Astrocyte of the spinal cord (primary cell): ENCODE measurements at regions not wholly inside any gene's neighbourhood (a gene's known extent, or its start where the extent isn't known, plus 50 kb on each side); places are given as distances from the start of the nearest gene placed in this dataset.

ENCODE experiments used
- DNase-seq: peaks from one replicate; pipeline ENCODE4 v3.0.0; 2011; ENCODE audit warnings: low read depth, low spot score
- H3K4me3 ChIP-seq: 2 replicates; pipeline ENCODE4 v1.5.1; 2011; ENCODE audit warnings: low read depth, mild to moderate bottlenecking, low read length, moderate library complexity
- CTCF ChIP-seq: IDR thresholded peaks from 2 replicates; pipeline ENCODE4 v1.5.1; 2012; ENCODE audit warnings: low read depth, mild to moderate bottlenecking, low read length, inconsistent platforms
- in situ Hi-C: cut with HindIII; loops from 2 replicates; pipeline ENCODE4 v1.10.0; 2017; ENCODE audit warnings: low sequenced_read_pairs

- in situ Hi-C loops, result no loop called here
- TF ChIP-seq CTCF, result no peak
- H3K4me3 ChIP-seq, result no peak overlapping the region
- DNase-seq, result no peak
Observed at GRCh38 chr2:146259816-146260215, 1585.0 kb upstream of the ACVR2A start.

- in situ Hi-C loops, result no loop called here
- no peak overlapping the region for H3K4me3 ChIP-seq
- DNase-seq, result no peak
- no peak for TF ChIP-seq CTCF
Observed at GRCh38 chr2:146258071-146258470, 1586.8 kb upstream of the ACVR2A start.

GRCh38 chr2:146252119-146252518 is 1592.7 kb upstream of the ACVR2A start:
- H3K4me3 ChIP-seq, result no peak overlapping the region
- no peak for DNase-seq
- TF ChIP-seq CTCF, result no peak
- in situ Hi-C loops, result no loop called here

GRCh38 chr2:146251328-146251727 is 1593.5 kb upstream of the ACVR2A start:
- H3K4me3 ChIP-seq, result no peak overlapping the region
- in situ Hi-C loops, result no loop called here
- peak; percentile 23 for DNase-seq
- no peak for TF ChIP-seq CTCF

- no peak for TF ChIP-seq CTCF
- DNase-seq, result no peak
- in situ Hi-C loops, result no loop called here
- H3K4me3 ChIP-seq, result no peak overlapping the region
Observed at GRCh38 chr2:146246736-146247523, 1597.9 kb upstream of the ACVR2A start.

GRCh38 chr2:146246002-146246735 is 1598.7 kb upstream of the ACVR2A start:
- in situ Hi-C loops, result no loop called here
- peak; percentile 59 for DNase-seq
- TF ChIP-seq CTCF, result no peak
- H3K4me3 ChIP-seq, result no peak overlapping the region
